H9 (cell line): ENCODE measurements at regions not wholly inside any gene's neighbourhood (a gene's known extent, or its start where the extent isn't known, plus 50 kb on each side); places are given as distances from the start of the nearest gene placed in this dataset.

Experiments used
- DNase-seq: peaks from one replicate; pipeline ENCODE4 v3.0.0-alpha.2; 2017
- H2AFZ ChIP-seq: one replicate; pipeline ENCODE4 v1.6.1; 2013; ENCODE audit warnings: mild to moderate bottlenecking, low read length, control low read depth, moderate library complexity
- H2AK5ac ChIP-seq: 2 replicates; pipeline ENCODE4 v1.6.1; 2013; ENCODE audit warnings: low read length, control low read depth, mixed read lengths; ENCODE audit not compliant: insufficient read length
- H2BK120ac ChIP-seq: one replicate; pipeline ENCODE4 v1.6.1; 2013; ENCODE audit warnings: low read depth, mild to moderate bottlenecking, low read length, control low read depth, inconsistent platforms; ENCODE audit not compliant: poor library complexity, severe bottlenecking
- H2BK12ac ChIP-seq: 2 replicates; pipeline ENCODE4 v1.6.1; 2013; ENCODE audit warnings: low read length, control low read depth, mixed read lengths, low read depth; ENCODE audit not compliant: insufficient read length
- H2BK15ac ChIP-seq: 2 replicates; pipeline ENCODE4 v1.6.1; 2013; ENCODE audit warnings: low read depth, low read length, control low read depth
- H2BK20ac ChIP-seq: one replicate; pipeline ENCODE4 v1.6.1; 2013; ENCODE audit warnings: low read depth, mild to moderate bottlenecking, low read length, control low read depth, inconsistent platforms; ENCODE audit not compliant: poor library complexity, severe bottlenecking
- H2BK5ac ChIP-seq: 2 replicates; pipeline ENCODE4 v1.6.1; 2013; ENCODE audit warnings: low read length, control low read depth, mixed read lengths; ENCODE audit not compliant: insufficient read length
- H3K14ac ChIP-seq: 2 replicates; pipeline ENCODE4 v1.6.1; 2013; ENCODE audit warnings: low read length, control low read depth; ENCODE audit not compliant: insufficient read depth
- H3K18ac ChIP-seq: 2 replicates; pipeline ENCODE4 v1.6.1; 2013; ENCODE audit warnings: low read depth, mild to moderate bottlenecking, mixed read lengths, low read length, control low read depth; ENCODE audit not compliant: insufficient read length
- H3K23ac ChIP-seq: 2 replicates; pipeline ENCODE4 v1.6.1; 2013; ENCODE audit warnings: low read length, control low read depth, mixed read lengths, low read depth; ENCODE audit not compliant: insufficient read length
- H3K23me2 ChIP-seq: 2 replicates; pipeline ENCODE4 v1.6.1; 2013; ENCODE audit warnings: low read depth, mild to moderate bottlenecking, mixed read lengths, low read length, control low read depth; ENCODE audit not compliant: insufficient read length, poor library complexity, severe bottlenecking
- H3K27ac ChIP-seq: 2 replicates; pipeline ENCODE4 v1.5.1; 2013; ENCODE audit warnings: low read length, control low read depth, mixed read lengths, low read depth; ENCODE audit not compliant: insufficient read length
- H3K27me3 ChIP-seq: 2 replicates; pipeline ENCODE4 v1.6.1; 2013; ENCODE audit warnings: low read length, control low read depth, inconsistent platforms; ENCODE audit not compliant: insufficient read depth
- H3K4ac ChIP-seq: 2 replicates; pipeline ENCODE4 v1.6.1; 2013; ENCODE audit warnings: low read depth, mild to moderate bottlenecking, control low read depth, inconsistent platforms, low read length, moderate library complexity
- H3K4me1 ChIP-seq: 2 replicates; pipeline ENCODE4 v1.6.1; 2013; ENCODE audit warnings: low read length, control low read depth, inconsistent platforms; ENCODE audit not compliant: insufficient read depth
- H3K4me2 ChIP-seq: 2 replicates; pipeline ENCODE4 v1.6.1; 2013; ENCODE audit warnings: low read length, control low read depth, mixed read lengths; ENCODE audit not compliant: insufficient read length, insufficient read depth
- H3K56ac ChIP-seq: 2 replicates; pipeline ENCODE4 v1.6.1; 2013; ENCODE audit warnings: low read depth, mild to moderate bottlenecking, mixed read lengths, low read length, control low read depth; ENCODE audit not compliant: insufficient read length
- H3K79me1 ChIP-seq: 2 replicates; pipeline ENCODE4 v1.6.1; 2013; ENCODE audit warnings: low read depth, mild to moderate bottlenecking, moderate library complexity, low read length, control low read depth, inconsistent platforms; ENCODE audit not compliant: insufficient read depth, poor library complexity, severe bottlenecking
- H3K79me2 ChIP-seq: 2 replicates; pipeline ENCODE4 v1.6.1; 2013; ENCODE audit warnings: low read length, control low read depth, inconsistent platforms; ENCODE audit not compliant: insufficient read depth
- H3K9ac ChIP-seq: 2 replicates; pipeline ENCODE4 v1.6.1; 2013; ENCODE audit warnings: low read length, control low read depth, mixed read lengths; ENCODE audit not compliant: insufficient read length; ENCODE audit errors: extremely low read depth
- H3K9me3 ChIP-seq: one replicate; pipeline ENCODE4 v1.6.1; 2013; ENCODE audit warnings: low read depth, low read length, inconsistent platforms; ENCODE audit not compliant: control insufficient read depth
- H3T11ph ChIP-seq: one replicate; pipeline ENCODE4 v1.6.1; 2013; ENCODE audit warnings: mild to moderate bottlenecking, low read length, control low read depth, inconsistent platforms
- H4K20me1 ChIP-seq: one replicate; pipeline ENCODE4 v1.6.1; 2013; ENCODE audit not compliant: control insufficient read depth, insufficient read length, insufficient read depth
- H4K5ac ChIP-seq: 2 replicates; pipeline ENCODE4 v1.6.1; 2013; ENCODE audit warnings: low read depth, mild to moderate bottlenecking, mixed read lengths, low read length, control low read depth; ENCODE audit not compliant: insufficient read length
- H4K8ac ChIP-seq: replicated peaks from 2 replicates; pipeline ENCODE4 v1.6.1; 2013; ENCODE audit warnings: low read length, control low read depth, mixed read lengths, low read depth; ENCODE audit not compliant: insufficient read length
- H4K91ac ChIP-seq: 2 replicates; pipeline ENCODE4 v1.6.1; 2013; ENCODE audit warnings: low read depth, mild to moderate bottlenecking, moderate library complexity, mixed read lengths, low read length, control low read depth; ENCODE audit not compliant: insufficient read length
- H3K27ac Mint-ChIP-seq, 3 experiments: 2 replicates in 2 of 3; 3 replicates in 1 of 3; pipeline ENCODE4 v1.8.0; 2020 to 2021; ENCODE audit warnings: mixed read lengths in 3 of 3, mild to moderate bottlenecking in 1 of 3, moderate library complexity in 1 of 3
- H3K27me3 Mint-ChIP-seq: 2 replicates; pipeline ENCODE4 v1.8.0; 2021; ENCODE audit warnings: low read depth, mild to moderate bottlenecking, moderate library complexity, mixed read lengths
- H3K36me3 Mint-ChIP-seq, 3 experiments: 2 replicates in 2 of 3; 3 replicates in 1 of 3; pipeline ENCODE4 v1.8.0; 2020 to 2021; ENCODE audit warnings: low read depth in 3 of 3, mixed read lengths in 3 of 3; ENCODE audit not compliant: insufficient read depth in 1 of 3
- H3K4me1 Mint-ChIP-seq, 2 experiments: 2 replicates each; pipeline ENCODE4 v1.8.0; 2020; ENCODE audit warnings: mixed read lengths in 2 of 2
- H3K4me3 Mint-ChIP-seq, 2 experiments: 2 replicates in 1 of 2; 3 replicates in 1 of 2; pipeline ENCODE4 v1.8.0; 2020 to 2021; ENCODE audit warnings: mild to moderate bottlenecking in 2 of 2, mixed read lengths in 2 of 2, moderate library complexity in 1 of 2
- H3K9me3 Mint-ChIP-seq, 2 experiments: 2 replicates in 1 of 2; 3 replicates in 1 of 2; pipeline ENCODE4 v1.8.0; 2020; ENCODE audit warnings: mild to moderate bottlenecking in 2 of 2, mixed read lengths in 2 of 2, moderate library complexity in 1 of 2
- CTCF ChIP-seq: fragments of 200-600 bp; sonication (generic); conservative IDR thresholded peaks from 3 replicates; pipeline ENCODE4 v1.8.0; 2021; ENCODE audit warnings: antibody characterized with exemption, mild to moderate bottlenecking
- WGBS: extraction: QIAGEN DNeasy Blood & Tissue Kit; methylation state at CpG from one replicate; pipeline ENCODE4 v1.1.7; 2013; ENCODE audit warnings: missing lambda C conversion rate, low lambda C conversion rate, mixed read lengths; ENCODE audit not compliant: insufficient read length; ENCODE audit errors: extremely low coverage; 5-methylcytosine and 5-hydroxymethylcytosine counted together

GRCh38 chr2:42999391-42999841 lies 207.0 kb upstream of the HAAO start:
- no peaks in the 10 kb centered on the region for H3K27me3 ChIP-seq
- H3K14ac ChIP-seq = no peak overlapping the region
- no peaks in the 10 kb centered on the region for H3K79me1 ChIP-seq
- no peaks in the 10 kb centered on the region for H3K27me3 Mint-ChIP-seq
- no peaks in the 10 kb centered on the region for H3K4me1 ChIP-seq
- H3K4me3 Mint-ChIP-seq = no peak overlapping the region
- TF ChIP-seq CTCF = no peak
- H4K20me1 ChIP-seq = no peaks in the 10 kb centered on the region
- H4K8ac ChIP-seq = no peak overlapping the region
- H3K9me3 Mint-ChIP-seq = peaks cover 8 to 9% of the 10 kb centered on the region in 2 experiments
- H3K4ac ChIP-seq = no peak overlapping the region
- peaks cover 0 to 10% (median 0%) of the 10 kb centered on the region in 3 experiments; a peak in 4 of 7 replicates for H3K36me3 Mint-ChIP-seq
- peaks cover under 1% of the 10 kb centered on the region in 2 experiments; a peak in 2 of 4 replicates for H3K4me1 Mint-ChIP-seq
- H3K56ac ChIP-seq = no peak overlapping the region
- no peaks in the 10 kb centered on the region for H3K79me2 ChIP-seq
- no peak overlapping the region for H3K4me2 ChIP-seq
- H2BK120ac ChIP-seq = no peak overlapping the region
- H4K91ac ChIP-seq = no peak overlapping the region
- no peaks in the 10 kb centered on the region for H3K23me2 ChIP-seq
- no peak overlapping the region for H3T11ph ChIP-seq
- no peak overlapping the region for H3K27ac ChIP-seq
- no peak overlapping the region for H3K9ac ChIP-seq
- H2BK5ac ChIP-seq = no peak overlapping the region
- no peak overlapping the region for H3K23ac ChIP-seq
- no peaks in the 10 kb centered on the region for H3K9me3 ChIP-seq
- no peak overlapping the region for H2AFZ ChIP-seq
- no peak for DNase-seq
- no peak overlapping the region; a peak in 1 of 7 replicates for H3K27ac Mint-ChIP-seq
- H4K5ac ChIP-seq = no peak overlapping the region
- no peak overlapping the region for H2BK15ac ChIP-seq
- H2AK5ac ChIP-seq = no peak overlapping the region
- H2BK12ac ChIP-seq = no peak overlapping the region
- no peak overlapping the region for H2BK20ac ChIP-seq
- WGBS = no CpG with 5 or more reads among the region's 5 CpGs
- no peak overlapping the region for H3K18ac ChIP-seq
